ENCODE measurements at regions not wholly inside any gene's neighbourhood (a gene's known extent, or its start where the extent isn't known, plus 50 kb on each side); places are given as distances from the start of the nearest gene placed in this dataset.

GRCh38 chr5:102153003-102153759 is 142.9 kb downstream of the SLCO4C1 start:
- TF ChIP-seq CTCF (IDR thresholded peaks at IDR 0.05) = peak in 1 of 3 experiments; percentile 22
- TF ChIP-seq POLR2A (IDR thresholded peaks at IDR 0.05) = no peak

Data from testis (tissue), 2 donors.